ENCODE measurements at regions not wholly inside any gene's neighbourhood (a gene's known extent, or its start where the extent isn't known, plus 50 kb on each side); places are given as distances from the start of the nearest gene placed in this dataset.

DNA sequence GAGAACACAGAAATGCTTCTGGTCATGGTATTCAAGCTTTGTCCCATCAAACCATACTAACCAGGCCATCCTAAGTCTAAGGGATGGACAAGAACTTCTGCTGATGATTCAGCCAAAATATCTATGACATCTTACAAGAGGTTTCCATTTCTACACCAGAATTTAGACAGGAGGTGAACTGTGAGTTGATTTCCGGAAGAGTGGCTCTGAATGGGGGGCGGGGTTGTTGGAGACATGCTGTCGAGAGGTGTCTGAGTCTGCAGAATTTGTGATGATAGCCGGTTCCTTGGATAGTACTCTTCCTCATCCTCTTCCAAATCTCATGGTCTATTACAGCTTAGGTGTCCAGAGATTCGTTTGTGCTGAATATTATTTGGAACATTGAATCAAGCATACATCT lies 408.7 kb upstream of the TCF4 start:
- H3K4me1 ChIP-seq (ENCODE audit: insufficient read depth, low read length) = no peaks in the 10 kb centered on the region; the same call in 1 of the 2 replicates
- no peak overlapping the region for H3K4me3 ChIP-seq (ENCODE audit: low read depth in 1 of 2, low read length in 2 of 2)
- no peak overlapping the region for H2AFZ ChIP-seq (ENCODE audit: low read depth, low read length)
- H3K9ac ChIP-seq (ENCODE audit: low read depth, low read length) = no peak overlapping the region
- DNase-seq = no peak
- no peak overlapping the region for H3K4me2 ChIP-seq (ENCODE audit: insufficient read depth, low read length)
- no peaks in the 10 kb centered on the region for H4K20me1 ChIP-seq (ENCODE audit: insufficient read depth, low read length)
- H3K79me2 ChIP-seq (ENCODE audit: insufficient read depth, low read length) = no peaks in the 10 kb centered on the region
- no peak overlapping the region for H3K27ac ChIP-seq (ENCODE audit: low read length)
- H3K9me3 ChIP-seq (ENCODE audit: insufficient read depth, low read length, severe bottlenecking) = no peaks in the 10 kb centered on the region
- no peaks in the 10 kb centered on the region for H3K36me3 ChIP-seq (ENCODE audit: insufficient read depth, low read length)
- no peak for ATAC-seq (ENCODE audit: insufficient read depth, low read depth)
- TF ChIP-seq EZH2 (IDR thresholded peaks at IDR 0.05; ENCODE audit: borderline replicate concordance, low read depth, low read length, severe bottlenecking) (no peak), CTCF (IDR thresholded peaks at IDR 0.05; ENCODE audit: borderline replicate concordance, extremely low read depth, low read length, poor library complexity, severe bottlenecking) (no peak)
- no peaks in the 10 kb centered on the region for H3K27me3 ChIP-seq (ENCODE audit: insufficient read depth, low read length, poor library complexity)

- ATAC-seq (ENCODE audit: insufficient read depth, low read depth) (no peak), DNase-seq (no peak)
- H3K4me1 ChIP-seq (ENCODE audit: insufficient read depth, low read length) = no peaks in the 10 kb centered on the region
- no peak for TF ChIP-seq CTCF (IDR thresholded peaks at IDR 0.05; ENCODE audit: borderline replicate concordance, extremely low read depth, low read length, poor library complexity, severe bottlenecking)
- no peaks in the 10 kb centered on the region for H3K27me3 ChIP-seq (ENCODE audit: insufficient read depth, low read length, poor library complexity)
- no peak overlapping the region for H3K27ac ChIP-seq (ENCODE audit: low read length)
- no peak overlapping the region for H3K9ac ChIP-seq (ENCODE audit: low read depth, low read length)
- H3K4me2 ChIP-seq (ENCODE audit: insufficient read depth, low read length) = no peak overlapping the region
- H3K4me3 ChIP-seq (ENCODE audit: low read depth in 1 of 2, low read length in 2 of 2) = no peak overlapping the region
- H2AFZ ChIP-seq (ENCODE audit: low read depth, low read length) = no peak overlapping the region
- no peaks in the 10 kb centered on the region for H3K36me3 ChIP-seq (ENCODE audit: insufficient read depth, low read length)
- H4K20me1 ChIP-seq (ENCODE audit: insufficient read depth, low read length) = no peaks in the 10 kb centered on the region
- H3K79me2 ChIP-seq (ENCODE audit: insufficient read depth, low read length) = no peaks in the 10 kb centered on the region
- no peaks in the 10 kb centered on the region for H3K9me3 ChIP-seq (ENCODE audit: insufficient read depth, low read length, severe bottlenecking)
Observed at GRCh38 chr18:55990186-55990585, 402.2 kb upstream of the TCF4 start.

DNA sequence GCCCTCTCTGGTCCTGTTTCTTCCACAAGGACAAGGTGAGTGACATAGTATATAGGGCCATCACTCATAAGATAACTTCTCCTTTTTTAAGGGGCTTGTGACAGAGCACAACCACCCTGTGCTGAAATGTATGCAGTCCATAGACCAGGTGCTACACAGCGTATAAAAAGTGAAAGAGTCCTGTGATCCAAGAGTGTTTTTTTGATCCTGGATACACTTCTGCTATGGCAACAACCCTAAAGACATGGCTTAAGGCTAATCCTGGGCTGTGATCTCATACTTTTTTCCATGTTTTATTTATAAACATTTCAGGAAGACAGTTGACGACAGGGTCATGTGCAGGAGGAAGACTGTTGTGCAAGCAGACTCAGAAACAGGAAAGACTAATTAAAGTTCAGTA lies 400.5 kb upstream of the TCF4 start:
- Histone ChIP-seq H3K9ac (ENCODE audit: low read depth, low read length) (no peak overlapping the region), H4K20me1 (ENCODE audit: insufficient read depth, low read length) (no peaks in the 10 kb centered on the region), H3K4me2 (ENCODE audit: insufficient read depth, low read length) (no peak overlapping the region), H3K4me3 (ENCODE audit: low read depth in 1 of 2, low read length in 2 of 2) (no peak overlapping the region), H3K4me1 (ENCODE audit: insufficient read depth, low read length) (no peaks in the 10 kb centered on the region), H2AFZ (ENCODE audit: low read depth, low read length) (no peak overlapping the region), H3K36me3 (ENCODE audit: insufficient read depth, low read length) (no peaks in the 10 kb centered on the region), H3K27ac (ENCODE audit: low read length) (no peak overlapping the region), H3K27me3 (ENCODE audit: insufficient read depth, low read length, poor library complexity) (no peaks in the 10 kb centered on the region), H3K79me2 (ENCODE audit: insufficient read depth, low read length) (no peaks in the 10 kb centered on the region), H3K9me3 (ENCODE audit: insufficient read depth, low read length, severe bottlenecking) (no peaks in the 10 kb centered on the region)
- ATAC-seq (ENCODE audit: insufficient read depth, low read depth) = no peak
- no peak for DNase-seq
- TF ChIP-seq EZH2 (IDR thresholded peaks at IDR 0.05; ENCODE audit: borderline replicate concordance, low read depth, low read length, severe bottlenecking) = no peak
- TF ChIP-seq CTCF (IDR thresholded peaks at IDR 0.05; ENCODE audit: borderline replicate concordance, extremely low read depth, low read length, poor library complexity, severe bottlenecking) = no peak

GRCh38 chr18:55983433-55983832 lies 395.4 kb upstream of the TCF4 start:
- Histone ChIP-seq H3K9ac (ENCODE audit: low read depth, low read length) (no peak overlapping the region), H3K9me3 (ENCODE audit: insufficient read depth, low read length, severe bottlenecking) (no peaks in the 10 kb centered on the region), H4K20me1 (ENCODE audit: insufficient read depth, low read length) (no peaks in the 10 kb centered on the region), H3K4me2 (ENCODE audit: insufficient read depth, low read length) (no peak overlapping the region), H3K79me2 (ENCODE audit: insufficient read depth, low read length) (no peaks in the 10 kb centered on the region), H3K27ac (ENCODE audit: low read length) (no peak overlapping the region), H3K36me3 (ENCODE audit: insufficient read depth, low read length) (no peaks in the 10 kb centered on the region), H3K27me3 (ENCODE audit: insufficient read depth, low read length, poor library complexity) (no peaks in the 10 kb centered on the region), H2AFZ (ENCODE audit: low read depth, low read length) (no peak overlapping the region), H3K4me3 (ENCODE audit: low read depth in 1 of 2, low read length in 2 of 2) (no peak overlapping the region), H3K4me1 (ENCODE audit: insufficient read depth, low read length) (peaks cover 5% of the 10 kb centered on the region; the same call in 1 of the 2 replicates)
- no peak for TF ChIP-seq EZH2 (IDR thresholded peaks at IDR 0.05; ENCODE audit: borderline replicate concordance, low read depth, low read length, severe bottlenecking)
- no peak for TF ChIP-seq CTCF (IDR thresholded peaks at IDR 0.05; ENCODE audit: borderline replicate concordance, extremely low read depth, low read length, poor library complexity, severe bottlenecking)
- ATAC-seq (ENCODE audit: insufficient read depth, low read depth) = no peak
- no peak for DNase-seq
